GM12874 (cell line): ENCODE measurements at regions not wholly inside any gene's neighbourhood (a gene's known extent, or its start where the extent isn't known, plus 50 kb on each side); places are given as distances from the start of the nearest gene placed in this dataset.

Experiments used
- CTCF ChIP-seq: IDR thresholded peaks from 2 replicates; pipeline ENCODE4 v1.5.1; 2011; ENCODE audit warnings: low read depth, mild to moderate bottlenecking, control low read depth, low read length, moderate library complexity; ENCODE audit not compliant: insufficient read depth

GRCh38 chr17:5780476-5780875 is 196.2 kb upstream of the NLRP1 start:
- no peak for TF ChIP-seq CTCF

GRCh38 chr17:5781236-5781927 is 197.1 kb upstream of the NLRP1 start:
- no peak for TF ChIP-seq CTCF

- TF ChIP-seq CTCF: no peak
These were observed 199.0 kb upstream of the NLRP1 start for GRCh38 chr17:5783269-5783668.

GRCh38 chr17:5783851-5784250 is 199.5 kb upstream of the NLRP1 start:
- no peak for TF ChIP-seq CTCF

- no peak for TF ChIP-seq CTCF
These were observed 200.5 kb upstream of the NLRP1 start for GRCh38 chr17:5784791-5785190.

GRCh38 chr17:5785338-5785737 is 201.0 kb upstream of the NLRP1 start:
- TF ChIP-seq CTCF: no peak

- TF ChIP-seq CTCF: no peak
These were observed 201.7 kb upstream of the NLRP1 start for GRCh38 chr17:5785867-5786509.
